GM21390 (cell line): ENCODE measurements at regions not wholly inside any gene's neighbourhood (a gene's known extent, or its start where the extent isn't known, plus 50 kb on each side); places are given as distances from the start of the nearest gene placed in this dataset.

Experiments used
- ATAC-seq: cut with Tn5 transposase; IDR thresholded peaks from one replicate; pipeline ENCODE4 v1.9.1; 2021; ENCODE audit not compliant: unreplicated experiment

GRCh38 chr6:168979254-168979653, 274.4 kb downstream of the THBS2 start:
- ATAC-seq = no peak

- ATAC-seq = no peak
These were observed 281.5 kb downstream of the THBS2 start for GRCh38 chr6:168972128-168972527.

DNA sequence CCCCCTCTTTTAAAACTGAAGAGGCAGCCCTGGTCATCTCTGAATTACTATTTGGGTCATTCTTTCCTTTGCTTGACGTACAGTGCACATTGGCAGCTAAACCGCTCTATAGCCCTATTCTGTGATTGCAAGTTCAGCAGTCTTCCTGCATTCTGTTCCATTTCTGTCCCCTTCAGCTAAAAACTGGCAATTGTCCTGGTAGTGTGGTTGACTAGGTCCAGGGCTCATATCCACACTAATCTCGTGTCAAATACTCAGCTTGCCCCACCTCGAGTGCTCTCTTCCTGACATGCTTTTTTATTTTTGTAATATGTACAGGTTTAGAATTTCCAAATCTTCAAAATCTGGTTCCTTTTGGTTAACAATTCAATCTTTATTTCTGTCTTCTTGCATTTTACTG, 282.1 kb downstream of the THBS2 start:
- no peak for ATAC-seq

DNA sequence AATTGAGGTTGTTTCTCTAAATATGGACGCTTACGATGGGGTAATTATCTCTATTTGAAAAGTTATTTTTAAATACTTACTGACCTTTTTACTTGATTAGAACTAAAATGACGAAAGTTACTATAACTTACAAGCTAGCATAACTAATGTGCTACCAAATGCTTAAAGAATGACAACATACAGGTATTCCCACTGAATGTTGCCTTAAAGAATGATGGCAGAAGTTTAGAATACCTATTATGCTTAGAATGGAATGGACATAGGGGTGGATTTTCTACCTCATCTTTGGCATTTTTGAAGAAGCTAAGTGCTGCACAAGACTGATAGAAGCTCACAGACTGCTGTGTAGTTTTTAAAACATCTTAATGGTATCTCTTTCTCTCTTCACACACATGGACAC, 284.8 kb downstream of the THBS2 start:
- no peak for ATAC-seq

DNA sequence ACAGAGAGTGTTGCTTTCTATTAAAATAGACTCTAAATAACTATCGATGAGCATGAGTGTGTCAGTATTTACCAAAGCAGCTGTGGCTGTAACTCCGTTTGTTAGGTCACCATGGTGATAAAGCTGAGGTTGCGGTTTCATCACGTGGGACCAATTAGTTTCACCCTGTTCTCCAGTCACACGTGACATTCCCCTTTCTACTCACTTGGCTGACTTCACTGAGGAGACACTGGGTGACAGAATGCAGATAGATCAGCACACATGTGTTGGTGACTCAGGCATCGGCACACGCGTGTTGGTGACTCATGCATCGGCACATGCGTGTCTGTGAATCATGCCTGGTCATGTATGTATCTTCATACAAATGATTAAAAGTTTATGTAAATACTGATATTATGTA, 285.4 kb downstream of the THBS2 start:
- ATAC-seq = no peak

DNA sequence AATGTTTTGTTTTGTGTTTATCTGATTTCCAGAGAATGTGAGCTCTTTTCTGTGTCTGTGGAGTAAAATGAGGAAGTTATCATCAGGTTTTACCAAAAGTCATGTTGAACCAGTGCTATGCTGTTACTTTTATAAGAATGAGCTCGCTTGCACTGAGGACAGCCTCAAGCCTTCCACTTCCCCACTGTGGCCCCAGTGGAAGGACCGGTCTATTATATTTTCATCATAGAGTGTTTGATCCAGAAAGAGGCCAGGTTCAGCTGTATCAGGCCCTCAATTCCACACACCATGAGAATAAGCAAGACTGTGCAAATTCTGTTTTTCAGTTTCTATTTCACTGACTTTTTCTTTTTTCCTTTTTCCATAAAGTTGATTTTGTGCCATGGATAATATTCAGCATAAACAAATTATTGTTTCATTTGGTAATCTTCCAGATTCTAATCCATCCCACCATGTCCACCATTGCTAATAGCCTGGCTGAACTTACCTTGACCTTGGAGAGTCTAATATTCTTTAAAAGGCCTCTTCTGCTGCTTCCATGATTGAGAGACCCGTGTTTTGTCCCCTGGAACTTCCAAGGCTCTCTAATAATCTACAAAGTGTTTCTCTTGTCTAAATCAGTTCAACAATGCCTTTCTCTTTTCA, 286.2 kb downstream of the THBS2 start:
- no peak for ATAC-seq

DNA sequence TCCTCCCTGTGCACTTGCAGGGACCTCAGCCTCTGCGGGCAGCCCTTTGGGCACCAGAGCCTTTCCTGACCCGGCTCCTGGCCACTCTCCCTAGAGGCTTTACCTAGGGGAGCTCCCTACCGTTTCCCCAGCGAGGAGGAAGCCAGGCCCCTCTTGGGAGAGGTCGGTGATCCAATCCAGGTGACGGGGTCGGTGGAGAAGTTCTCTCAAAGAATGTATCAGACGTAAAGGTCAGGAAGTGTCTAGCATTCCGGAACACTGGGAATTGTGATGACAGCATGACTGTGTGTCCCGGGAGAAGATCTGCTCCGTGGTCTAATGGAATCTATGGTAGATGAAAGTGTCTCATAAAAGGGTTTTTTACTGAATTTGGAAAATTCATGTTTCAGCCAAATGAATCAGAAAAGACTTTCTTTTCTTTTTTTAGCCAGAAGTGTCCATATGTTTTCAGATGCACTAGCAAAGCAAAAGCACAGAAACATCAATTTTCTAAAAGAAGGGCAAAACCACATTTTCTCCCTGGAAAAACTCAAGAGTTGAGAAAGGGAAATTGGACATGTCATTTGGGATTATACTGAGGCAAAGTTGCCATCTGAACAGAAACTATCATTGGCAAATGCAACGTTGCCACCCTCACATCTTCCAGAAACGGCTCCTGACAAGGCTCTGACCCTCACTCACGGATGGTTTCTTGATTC, 289.4 kb downstream of the THBS2 start:
- no peak for ATAC-seq

DNA sequence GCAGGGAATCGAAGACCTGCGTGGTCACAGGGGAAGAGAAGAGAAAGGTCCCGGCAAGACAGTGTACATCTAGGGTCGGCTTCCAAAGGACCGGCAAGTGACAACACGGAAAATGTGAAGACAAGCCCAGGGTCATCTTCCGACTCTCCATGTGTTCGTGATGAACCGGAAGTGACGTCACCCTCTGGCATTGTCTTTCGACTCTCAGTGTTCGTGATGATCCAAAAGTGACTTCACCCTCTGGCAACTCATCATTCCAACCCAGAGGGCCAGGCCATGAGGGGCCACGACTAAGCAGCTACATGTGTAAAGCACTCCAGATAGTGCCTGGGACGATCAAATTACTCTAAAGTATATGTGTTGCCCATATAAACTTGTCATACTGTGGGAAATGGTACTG, 290.8 kb downstream of the THBS2 start:
- ATAC-seq = no peak

DNA sequence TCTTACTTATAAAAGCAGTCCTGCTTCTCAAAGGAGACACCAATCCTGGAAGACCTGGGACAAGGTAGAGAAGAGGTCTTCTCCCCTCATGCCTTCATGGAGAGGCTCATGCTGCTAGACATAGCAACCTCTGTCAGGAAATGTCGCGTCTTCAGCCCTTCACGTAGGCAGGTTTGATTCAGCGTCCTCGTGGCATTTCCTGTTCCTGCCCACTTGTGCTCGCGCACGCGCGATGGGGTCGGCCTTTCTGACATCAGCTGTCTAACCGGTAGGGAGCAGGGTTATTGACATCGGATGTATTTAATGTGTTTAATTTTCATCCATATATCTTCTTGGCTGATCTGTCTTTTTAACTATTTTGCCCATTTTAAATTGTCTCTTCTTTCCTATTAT, 292.4 kb downstream of the THBS2 start:
- no peak for ATAC-seq

- no peak for ATAC-seq
These were observed 292.9 kb downstream of the THBS2 start for GRCh38 chr6:168960551-168961263.

DNA sequence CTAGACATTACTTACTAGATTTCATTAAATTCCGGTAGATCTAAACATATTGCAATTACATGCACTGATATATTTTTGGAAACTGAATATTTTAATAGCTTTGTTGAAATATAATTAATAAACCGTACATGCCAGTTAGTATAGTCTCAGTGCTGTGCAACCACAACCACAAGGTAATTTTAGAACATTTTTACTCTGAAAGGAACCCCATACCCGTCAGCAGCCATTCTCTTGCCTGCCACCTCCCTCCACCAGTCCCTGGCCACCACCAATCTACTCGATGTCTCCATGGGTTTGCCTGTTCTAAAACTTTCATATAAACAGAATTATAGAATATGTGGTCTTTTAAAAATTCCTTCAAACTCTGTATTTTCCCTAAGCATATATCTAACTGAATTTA, 293.9 kb downstream of the THBS2 start:
- ATAC-seq = no peak

DNA sequence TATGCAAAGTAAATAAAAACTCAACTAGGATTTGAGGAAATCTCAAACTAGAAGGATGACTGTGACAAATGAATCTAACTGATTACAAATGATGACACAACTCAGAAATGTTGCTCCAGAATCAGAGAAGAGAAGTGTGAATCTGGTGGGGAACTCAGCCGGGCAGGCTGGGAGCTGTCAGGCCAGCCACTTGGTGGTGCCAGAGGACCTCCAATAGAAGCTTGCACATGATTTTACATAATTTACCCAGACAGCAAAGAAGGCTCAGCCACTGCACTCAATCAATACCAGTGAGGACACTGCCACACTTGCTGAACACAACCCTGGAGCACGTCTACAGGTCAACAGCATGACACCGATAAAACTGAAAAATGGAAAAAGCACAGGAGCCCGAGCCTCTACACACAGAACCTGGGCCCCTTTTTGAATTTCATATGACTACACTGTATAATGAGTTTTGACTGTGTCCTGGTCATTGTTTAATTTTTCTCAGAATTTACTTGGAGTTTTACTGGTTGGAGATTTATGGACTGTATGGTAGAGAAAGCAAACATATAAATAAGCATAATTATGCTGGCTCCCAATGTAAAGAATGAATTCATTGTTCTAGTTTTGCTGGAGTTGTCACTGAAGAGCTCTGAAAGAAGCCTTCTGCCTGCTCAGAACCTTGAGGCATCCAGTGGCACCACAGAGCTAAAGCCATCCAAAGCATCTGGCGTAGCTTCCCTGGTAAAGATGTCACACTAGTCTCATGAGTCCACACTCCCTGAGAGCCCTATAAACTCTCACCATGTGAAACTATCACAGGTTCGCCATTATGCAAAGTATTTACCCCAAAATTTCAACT, 296.5 kb downstream of the THBS2 start:
- ATAC-seq = peak; percentile 78

DNA sequence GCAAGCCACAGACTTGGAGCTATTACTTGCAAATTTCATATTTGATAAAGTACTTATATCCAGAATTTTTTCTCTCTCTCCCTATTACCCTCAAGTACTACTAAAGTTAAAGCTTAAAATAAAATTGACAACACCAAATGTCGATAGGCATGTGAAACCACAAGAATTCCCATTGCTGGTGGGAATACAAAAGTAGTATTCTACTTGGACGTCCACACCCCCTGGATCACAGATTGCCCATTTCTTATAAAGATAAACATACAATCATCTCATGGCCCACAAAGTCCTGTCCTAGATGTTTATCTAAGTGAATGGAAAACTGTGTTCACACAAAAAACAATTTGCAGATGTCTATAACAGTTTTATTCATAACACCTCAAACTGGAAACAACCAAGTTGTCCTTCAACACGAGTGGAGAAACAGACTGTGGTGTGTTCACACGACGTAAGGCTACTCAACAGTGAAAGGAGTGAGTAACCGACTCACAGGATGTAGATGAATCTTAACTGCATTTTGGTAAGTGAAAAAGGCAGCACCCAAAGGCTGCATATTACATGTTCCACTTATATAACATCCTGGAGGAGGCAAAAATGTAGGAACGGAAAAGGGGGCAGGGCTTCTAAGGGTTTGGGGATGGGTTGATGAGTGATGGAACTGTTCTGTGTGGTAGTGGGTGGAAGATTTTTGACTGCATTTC, 297.4 kb downstream of the THBS2 start:
- ATAC-seq = peak; percentile 10

GRCh38 chr6:168953461-168953860, 300.2 kb downstream of the THBS2 start:
- no peak for ATAC-seq

DNA sequence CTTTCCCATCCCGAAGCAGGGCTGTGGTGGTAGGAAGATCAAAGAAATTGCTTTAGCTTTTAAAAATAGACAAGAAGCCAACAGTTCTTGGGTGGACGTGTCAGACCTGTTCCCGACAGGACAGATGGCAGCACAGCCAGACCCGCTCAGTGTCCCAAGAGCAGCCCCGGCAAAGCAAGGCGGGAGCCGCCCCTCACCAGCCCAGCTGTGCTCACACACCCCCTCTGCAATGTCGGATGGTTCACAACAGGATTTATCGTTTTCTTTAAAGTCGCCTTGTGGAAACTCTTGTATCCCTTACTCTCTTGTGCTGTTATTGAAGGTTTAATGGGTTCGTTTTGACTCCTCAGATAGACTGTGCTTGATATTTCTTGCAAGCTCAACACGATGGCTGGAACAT, 302.4 kb downstream of the THBS2 start:
- no peak for ATAC-seq

DNA sequence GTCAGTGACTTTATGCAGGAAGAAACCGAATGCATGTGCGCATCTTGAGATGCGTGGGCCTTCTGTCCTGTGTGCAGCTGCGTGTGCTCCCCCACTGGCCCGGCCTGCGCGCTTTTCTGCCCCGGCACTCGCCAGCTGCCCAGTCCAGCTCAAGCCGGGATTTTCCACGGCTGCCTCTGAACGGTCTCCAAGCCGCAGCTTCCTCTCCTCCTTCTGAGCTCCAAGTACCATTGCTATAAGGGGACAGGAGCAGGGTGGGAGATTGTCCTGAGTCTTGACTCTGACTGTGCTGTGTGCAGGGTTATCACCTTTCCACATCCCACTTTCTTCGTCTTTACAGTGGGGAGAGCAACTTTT, 302.8 kb downstream of the THBS2 start:
- ATAC-seq = no peak

DNA sequence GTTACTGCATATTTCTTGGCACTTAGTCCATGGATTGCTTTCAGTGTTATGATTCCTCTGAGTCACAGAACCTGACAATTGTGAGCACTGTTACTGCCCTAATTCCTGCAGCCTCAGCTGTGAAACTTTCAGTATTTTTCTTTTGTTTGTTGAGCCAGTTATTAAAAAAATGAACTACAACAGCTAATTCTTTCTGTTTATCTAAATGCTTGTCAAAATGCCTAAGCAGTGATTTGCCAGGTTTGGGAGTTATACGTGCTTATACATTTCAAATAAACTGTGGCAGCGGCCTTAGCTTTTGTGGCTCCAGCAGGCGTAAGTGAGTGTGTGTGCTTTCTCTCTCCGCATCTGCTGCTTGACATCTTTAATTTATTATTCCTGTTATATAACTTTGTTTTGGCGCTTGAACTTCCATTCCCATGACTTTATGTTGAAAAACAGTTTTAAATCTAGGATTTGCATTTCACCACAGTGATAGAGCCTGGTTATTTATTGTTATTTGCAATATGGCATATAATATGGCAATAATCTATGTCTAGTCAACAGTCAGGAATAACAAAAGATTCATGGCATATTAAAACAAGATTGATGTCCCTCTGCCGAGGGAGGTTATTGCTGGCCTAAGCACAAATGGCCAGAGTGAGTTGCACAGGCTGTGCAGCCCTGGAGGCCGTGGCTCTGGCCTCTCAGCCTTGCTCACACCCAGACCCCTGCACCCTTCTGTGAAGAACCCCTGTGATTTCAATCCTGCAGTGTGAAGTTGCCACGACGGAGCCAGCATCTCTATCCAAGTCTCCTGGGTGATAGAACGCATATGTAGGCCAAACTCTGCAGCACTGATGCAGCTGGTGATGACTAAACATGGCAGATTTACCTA, 303.4 kb downstream of the THBS2 start:
- ATAC-seq = no peak

- ATAC-seq = no peak
These were observed 304.6 kb downstream of the THBS2 start for GRCh38 chr6:168948990-168949531.

GRCh38 chr6:168948002-168948401, 305.6 kb downstream of the THBS2 start:
- ATAC-seq = no peak
